Epithelial cell of proximal tubule (primary cell): ENCODE measurements at regions not wholly inside any gene's neighbourhood (a gene's known extent, or its start where the extent isn't known, plus 50 kb on each side); places are given as distances from the start of the nearest gene placed in this dataset.

Experiments used
- DNase-seq: peaks from one replicate; pipeline ENCODE4 v3.0.0-alpha.2; 2011; ENCODE audit warnings: low read depth
- H3K4me3 ChIP-seq: 2 replicates; pipeline ENCODE4 v1.5.1; 2011; ENCODE audit warnings: low read depth, mild to moderate bottlenecking, low read length
- TF ChIP-seq, protein P1 (sequence below): conservative IDR thresholded peaks from 2 replicates; pipeline ENCODE4 v1.5.1; 2012; ENCODE audit warnings: low read depth, mild to moderate bottlenecking, low read length

DNA sequence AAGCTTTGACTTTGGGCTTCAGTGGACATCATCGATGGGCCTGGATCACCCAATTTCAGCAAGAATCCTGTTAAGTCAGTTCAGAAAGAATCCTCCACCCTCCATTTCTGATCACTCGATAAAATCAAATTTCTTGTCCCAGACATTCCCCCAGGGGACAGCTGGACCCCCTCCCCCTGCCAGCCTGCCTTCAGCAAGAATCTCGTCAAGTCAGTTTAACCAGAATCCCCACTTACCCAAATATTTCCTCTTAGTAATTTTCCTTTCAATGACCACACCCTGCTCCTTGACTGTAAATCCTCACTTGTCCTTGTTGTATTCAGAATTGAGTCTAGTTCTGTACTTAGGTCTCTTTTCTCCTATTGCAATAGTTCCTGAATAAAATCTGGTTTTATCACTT lies 766.9 kb downstream of the XPNPEP1 start:
- DNase-seq, result no peak
- H3K4me3 ChIP-seq, result no peak overlapping the region
- TF ChIP-seq, protein P1, sequence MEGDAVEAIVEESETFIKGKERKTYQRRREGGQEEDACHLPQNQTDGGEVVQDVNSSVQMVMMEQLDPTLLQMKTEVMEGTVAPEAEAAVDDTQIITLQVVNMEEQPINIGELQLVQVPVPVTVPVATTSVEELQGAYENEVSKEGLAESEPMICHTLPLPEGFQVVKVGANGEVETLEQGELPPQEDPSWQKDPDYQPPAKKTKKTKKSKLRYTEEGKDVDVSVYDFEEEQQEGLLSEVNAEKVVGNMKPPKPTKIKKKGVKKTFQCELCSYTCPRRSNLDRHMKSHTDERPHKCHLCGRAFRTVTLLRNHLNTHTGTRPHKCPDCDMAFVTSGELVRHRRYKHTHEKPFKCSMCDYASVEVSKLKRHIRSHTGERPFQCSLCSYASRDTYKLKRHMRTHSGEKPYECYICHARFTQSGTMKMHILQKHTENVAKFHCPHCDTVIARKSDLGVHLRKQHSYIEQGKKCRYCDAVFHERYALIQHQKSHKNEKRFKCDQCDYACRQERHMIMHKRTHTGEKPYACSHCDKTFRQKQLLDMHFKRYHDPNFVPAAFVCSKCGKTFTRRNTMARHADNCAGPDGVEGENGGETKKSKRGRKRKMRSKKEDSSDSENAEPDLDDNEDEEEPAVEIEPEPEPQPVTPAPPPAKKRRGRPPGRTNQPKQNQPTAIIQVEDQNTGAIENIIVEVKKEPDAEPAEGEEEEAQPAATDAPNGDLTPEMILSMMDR, result no peak

DNA sequence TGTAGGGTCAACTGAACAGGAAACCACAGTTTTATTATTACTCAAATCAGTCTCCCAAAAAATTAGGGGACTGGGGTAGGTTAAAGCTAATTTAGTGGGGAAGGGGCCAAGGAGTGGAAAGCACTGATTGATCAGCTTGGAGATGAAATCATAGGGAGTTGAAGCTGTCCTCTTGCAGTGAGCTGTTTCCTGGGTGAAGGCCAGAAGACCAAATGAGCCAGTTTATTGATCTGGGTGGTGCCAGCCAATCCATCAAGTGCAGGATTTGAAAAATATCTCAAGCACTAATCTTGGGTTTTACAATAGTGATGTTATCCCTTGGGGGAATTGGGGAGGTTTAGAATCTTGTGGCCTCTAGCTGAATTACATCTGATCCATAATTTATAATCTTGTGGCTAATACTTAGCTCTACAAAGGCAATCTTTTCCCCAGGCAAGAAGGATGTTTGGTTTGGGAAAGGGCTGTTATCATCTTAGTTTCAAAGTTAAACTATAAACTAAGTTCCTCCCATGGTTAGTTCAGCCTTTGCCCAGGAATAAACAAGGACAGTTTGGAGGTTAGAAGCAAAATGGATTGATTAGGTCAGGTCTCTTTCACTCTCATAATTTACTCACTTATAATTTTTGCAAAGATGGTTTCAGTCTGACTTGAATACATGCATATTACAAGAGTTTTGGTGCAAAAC lies 773.5 kb downstream of the XPNPEP1 start:
- TF ChIP-seq, protein P1, result no peak
- no peak for DNase-seq
- no peak overlapping the region for H3K4me3 ChIP-seq

DNA sequence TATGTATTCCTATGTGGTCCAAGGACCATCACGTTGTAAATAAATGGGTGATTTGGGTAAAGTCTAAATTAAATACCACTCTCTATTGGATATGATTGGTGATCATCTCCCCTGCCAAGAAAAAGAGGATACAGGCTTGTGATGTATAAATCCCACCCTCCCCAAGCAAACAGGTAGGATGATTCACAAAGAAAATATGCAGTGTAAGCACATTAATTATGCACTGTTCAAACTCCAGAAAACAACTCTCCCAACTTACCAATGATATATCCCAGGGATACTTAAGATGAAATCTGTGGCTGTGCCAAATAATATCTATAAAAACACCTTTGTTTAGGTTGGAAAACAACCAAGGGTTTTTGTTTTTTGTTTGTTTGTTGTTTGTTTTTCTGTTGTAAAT lies 795.9 kb downstream of the XPNPEP1 start:
- TF ChIP-seq, protein P1, result no peak
- no peak for DNase-seq
- H3K4me3 ChIP-seq, result no peak overlapping the region

DNA sequence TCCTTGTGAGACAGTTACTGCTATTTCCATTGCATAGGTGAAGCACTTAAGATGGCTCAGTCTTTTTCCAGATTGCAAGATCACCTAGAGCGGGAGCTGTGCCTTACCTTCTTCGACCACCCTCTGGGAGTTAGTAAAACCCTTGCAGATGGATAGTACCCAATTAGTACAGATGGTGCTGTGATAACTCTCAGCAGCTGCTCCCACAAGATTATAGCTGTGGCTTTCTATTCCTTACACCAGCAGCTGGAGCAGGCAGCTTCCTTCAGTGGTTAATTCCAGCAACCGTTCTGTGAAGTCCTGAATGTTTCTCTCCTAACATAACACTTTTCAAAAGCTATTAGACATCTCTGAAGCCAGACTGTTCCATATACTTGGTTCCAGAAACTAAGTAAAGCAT lies 796.8 kb downstream of the XPNPEP1 start:
- DNase-seq, result no peak
- H3K4me3 ChIP-seq, result no peak overlapping the region
- TF ChIP-seq, protein P1, result no peak

DNA sequence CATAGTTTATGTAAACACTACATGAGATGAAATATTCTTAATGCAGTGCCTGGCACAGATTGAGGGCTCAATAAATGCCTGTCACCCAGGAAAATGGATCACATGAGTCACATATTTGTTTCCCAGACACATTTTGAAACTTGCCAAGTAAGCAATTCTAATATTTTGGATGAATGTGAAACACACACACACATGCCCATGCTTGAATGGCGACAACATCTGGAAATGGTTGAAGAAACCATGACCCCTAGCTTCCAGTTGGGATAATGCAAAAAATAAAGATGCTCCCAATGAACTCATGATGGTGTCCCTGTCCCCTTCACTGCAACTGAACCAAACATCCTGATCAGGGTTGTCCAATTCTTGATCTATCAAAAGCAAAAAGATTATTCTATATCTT lies 797.3 kb downstream of the XPNPEP1 start:
- no peak for DNase-seq
- TF ChIP-seq, protein P1, result peak; percentile 49
- no peak overlapping the region for H3K4me3 ChIP-seq

DNA sequence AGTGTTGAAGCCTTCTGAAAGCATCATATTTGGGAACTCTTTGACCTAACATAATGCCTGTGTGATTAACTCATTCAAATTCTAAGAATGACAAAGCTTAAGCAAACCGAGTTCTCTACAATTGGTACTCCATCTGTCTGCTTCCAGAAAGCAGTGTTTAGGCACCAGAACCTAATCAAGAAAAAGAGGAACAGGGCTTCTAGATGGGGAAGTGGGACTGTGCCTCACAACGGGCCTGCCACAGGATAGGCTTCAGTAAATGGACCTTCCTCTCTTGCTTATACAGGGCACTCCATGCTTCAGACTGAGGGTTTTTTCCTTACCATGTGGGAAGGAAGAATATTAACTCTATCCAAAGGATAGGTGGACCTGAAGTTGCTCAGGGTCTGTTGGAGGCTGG lies 808.1 kb downstream of the XPNPEP1 start:
- no peak overlapping the region for H3K4me3 ChIP-seq
- no peak for DNase-seq
- TF ChIP-seq, protein P1, result no peak

DNA sequence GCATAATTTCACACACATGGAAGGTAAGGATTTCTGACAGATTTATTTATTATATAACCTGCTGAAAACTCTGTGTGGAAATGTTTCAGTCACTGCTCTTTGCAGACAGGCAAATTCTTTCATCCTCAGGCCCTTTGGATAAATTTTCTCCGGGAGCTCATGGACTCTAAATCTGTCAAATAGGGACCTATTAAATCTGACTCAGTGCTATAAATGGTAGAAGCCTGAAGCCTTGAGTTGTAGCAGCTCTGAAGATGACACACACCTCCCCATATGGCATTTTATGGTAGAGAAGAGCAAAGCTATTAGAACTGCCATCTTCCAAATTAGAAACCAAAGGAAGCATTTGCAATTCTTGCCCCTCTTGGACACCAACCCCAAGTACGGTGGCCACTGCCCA lies 808.7 kb downstream of the XPNPEP1 start:
- TF ChIP-seq, protein P1, result no peak
- DNase-seq, result no peak
- H3K4me3 ChIP-seq, result no peak overlapping the region
